ENCODE measurements at regions not wholly inside any gene's neighbourhood (a gene's known extent, or its start where the extent isn't known, plus 50 kb on each side); places are given as distances from the start of the nearest gene placed in this dataset.
A peak's percentile ranks its signal among the peaks of the same experiment; 100 is the strongest.

- DNase-seq = no peak
Observed at GRCh38 chr6:21518317-21518716, 75.2 kb upstream of the SOX4 start.

- DNase-seq = no peak
Observed at GRCh38 chr6:21519642-21520041, 73.9 kb upstream of the SOX4 start.

GRCh38 chr6:21521276-21521675, 72.3 kb upstream of the SOX4 start:
- DNase-seq = no peak

- DNase-seq = peak in 1 of 51 donors; percentile 57
Observed at GRCh38 chr6:21522143-21522747, 71.3 kb upstream of the SOX4 start.

- DNase-seq = peak in 8 of 51 donors; percentile 1 to 64 (median 8)
Observed at GRCh38 chr6:21522797-21523456, 70.6 kb upstream of the SOX4 start.

GRCh38 chr6:21523652-21524051, 69.9 kb upstream of the SOX4 start:
- DNase-seq = peak in 3 of 51 donors; percentile 0 to 20 (median 13)

- DNase-seq = no peak
Observed at GRCh38 chr6:21524201-21524600, 69.3 kb upstream of the SOX4 start.

- no peak for DNase-seq
Observed at GRCh38 chr6:21526974-21527373, 66.6 kb upstream of the SOX4 start.

- no peak for DNase-seq
Observed at GRCh38 chr6:21527731-21528130, 65.8 kb upstream of the SOX4 start.

- no peak for DNase-seq
Observed at GRCh38 chr6:21529431-21529830, 64.1 kb upstream of the SOX4 start.

GRCh38 chr6:21531393-21531792, 62.2 kb upstream of the SOX4 start:
- no peak for DNase-seq

- DNase-seq = no peak
Observed at GRCh38 chr6:21533678-21534077, 59.9 kb upstream of the SOX4 start.

- DNase-seq = no peak
Observed at GRCh38 chr6:21536280-21536766, 57.2 kb upstream of the SOX4 start.

- DNase-seq = no peak
Observed at GRCh38 chr6:21537637-21538036, 55.9 kb upstream of the SOX4 start.

- DNase-seq = no peak
Observed at GRCh38 chr6:21538186-21538798, 55.3 kb upstream of the SOX4 start.

- DNase-seq = no peak
Observed at GRCh38 chr6:21539621-21540100, 53.9 kb upstream of the SOX4 start.
